H9 (cell line): ENCODE measurements at regions not wholly inside any gene's neighbourhood (a gene's known extent, or its start where the extent isn't known, plus 50 kb on each side); places are given as distances from the start of the nearest gene placed in this dataset.

ENCODE experiments used
- DNase-seq: peaks from one replicate; pipeline ENCODE4 v3.0.0-alpha.2; 2017
- H2AFZ ChIP-seq: one replicate; pipeline ENCODE4 v1.6.1; 2013; ENCODE audit warnings: mild to moderate bottlenecking, low read length, control low read depth, moderate library complexity
- H2AK5ac ChIP-seq: 2 replicates; pipeline ENCODE4 v1.6.1; 2013; ENCODE audit warnings: low read length, control low read depth, mixed read lengths; ENCODE audit not compliant: insufficient read length
- H2BK120ac ChIP-seq: one replicate; pipeline ENCODE4 v1.6.1; 2013; ENCODE audit warnings: low read depth, mild to moderate bottlenecking, low read length, control low read depth, inconsistent platforms; ENCODE audit not compliant: poor library complexity, severe bottlenecking
- H2BK12ac ChIP-seq: 2 replicates; pipeline ENCODE4 v1.6.1; 2013; ENCODE audit warnings: low read length, control low read depth, mixed read lengths, low read depth; ENCODE audit not compliant: insufficient read length
- H2BK15ac ChIP-seq: 2 replicates; pipeline ENCODE4 v1.6.1; 2013; ENCODE audit warnings: low read depth, low read length, control low read depth
- H2BK20ac ChIP-seq: one replicate; pipeline ENCODE4 v1.6.1; 2013; ENCODE audit warnings: low read depth, mild to moderate bottlenecking, low read length, control low read depth, inconsistent platforms; ENCODE audit not compliant: poor library complexity, severe bottlenecking
- H2BK5ac ChIP-seq: 2 replicates; pipeline ENCODE4 v1.6.1; 2013; ENCODE audit warnings: low read length, control low read depth, mixed read lengths; ENCODE audit not compliant: insufficient read length
- H3K14ac ChIP-seq: 2 replicates; pipeline ENCODE4 v1.6.1; 2013; ENCODE audit warnings: low read length, control low read depth; ENCODE audit not compliant: insufficient read depth
- H3K18ac ChIP-seq: 2 replicates; pipeline ENCODE4 v1.6.1; 2013; ENCODE audit warnings: low read depth, mild to moderate bottlenecking, mixed read lengths, low read length, control low read depth; ENCODE audit not compliant: insufficient read length
- H3K23ac ChIP-seq: 2 replicates; pipeline ENCODE4 v1.6.1; 2013; ENCODE audit warnings: low read length, control low read depth, mixed read lengths, low read depth; ENCODE audit not compliant: insufficient read length
- H3K23me2 ChIP-seq: 2 replicates; pipeline ENCODE4 v1.6.1; 2013; ENCODE audit warnings: low read depth, mild to moderate bottlenecking, mixed read lengths, low read length, control low read depth; ENCODE audit not compliant: insufficient read length, poor library complexity, severe bottlenecking
- H3K27ac ChIP-seq: 2 replicates; pipeline ENCODE4 v1.5.1; 2013; ENCODE audit warnings: low read length, control low read depth, mixed read lengths, low read depth; ENCODE audit not compliant: insufficient read length
- H3K27me3 ChIP-seq: 2 replicates; pipeline ENCODE4 v1.6.1; 2013; ENCODE audit warnings: low read length, control low read depth, inconsistent platforms; ENCODE audit not compliant: insufficient read depth
- H3K4ac ChIP-seq: 2 replicates; pipeline ENCODE4 v1.6.1; 2013; ENCODE audit warnings: low read depth, mild to moderate bottlenecking, control low read depth, inconsistent platforms, low read length, moderate library complexity
- H3K4me1 ChIP-seq: 2 replicates; pipeline ENCODE4 v1.6.1; 2013; ENCODE audit warnings: low read length, control low read depth, inconsistent platforms; ENCODE audit not compliant: insufficient read depth
- H3K4me2 ChIP-seq: 2 replicates; pipeline ENCODE4 v1.6.1; 2013; ENCODE audit warnings: low read length, control low read depth, mixed read lengths; ENCODE audit not compliant: insufficient read length, insufficient read depth
- H3K56ac ChIP-seq: 2 replicates; pipeline ENCODE4 v1.6.1; 2013; ENCODE audit warnings: low read depth, mild to moderate bottlenecking, mixed read lengths, low read length, control low read depth; ENCODE audit not compliant: insufficient read length
- H3K79me1 ChIP-seq: 2 replicates; pipeline ENCODE4 v1.6.1; 2013; ENCODE audit warnings: low read depth, mild to moderate bottlenecking, moderate library complexity, low read length, control low read depth, inconsistent platforms; ENCODE audit not compliant: insufficient read depth, poor library complexity, severe bottlenecking
- H3K79me2 ChIP-seq: 2 replicates; pipeline ENCODE4 v1.6.1; 2013; ENCODE audit warnings: low read length, control low read depth, inconsistent platforms; ENCODE audit not compliant: insufficient read depth
- H3K9ac ChIP-seq: 2 replicates; pipeline ENCODE4 v1.6.1; 2013; ENCODE audit warnings: low read length, control low read depth, mixed read lengths; ENCODE audit not compliant: insufficient read length; ENCODE audit errors: extremely low read depth
- H3K9me3 ChIP-seq: one replicate; pipeline ENCODE4 v1.6.1; 2013; ENCODE audit warnings: low read depth, low read length, inconsistent platforms; ENCODE audit not compliant: control insufficient read depth
- H3T11ph ChIP-seq: one replicate; pipeline ENCODE4 v1.6.1; 2013; ENCODE audit warnings: mild to moderate bottlenecking, low read length, control low read depth, inconsistent platforms
- H4K20me1 ChIP-seq: one replicate; pipeline ENCODE4 v1.6.1; 2013; ENCODE audit not compliant: control insufficient read depth, insufficient read length, insufficient read depth
- H4K5ac ChIP-seq: 2 replicates; pipeline ENCODE4 v1.6.1; 2013; ENCODE audit warnings: low read depth, mild to moderate bottlenecking, mixed read lengths, low read length, control low read depth; ENCODE audit not compliant: insufficient read length
- H4K8ac ChIP-seq: replicated peaks from 2 replicates; pipeline ENCODE4 v1.6.1; 2013; ENCODE audit warnings: low read length, control low read depth, mixed read lengths, low read depth; ENCODE audit not compliant: insufficient read length
- H4K91ac ChIP-seq: 2 replicates; pipeline ENCODE4 v1.6.1; 2013; ENCODE audit warnings: low read depth, mild to moderate bottlenecking, moderate library complexity, mixed read lengths, low read length, control low read depth; ENCODE audit not compliant: insufficient read length
- H3K27ac Mint-ChIP-seq, 3 experiments: 2 replicates in 2 of 3; 3 replicates in 1 of 3; pipeline ENCODE4 v1.8.0; 2020 to 2021; ENCODE audit warnings: mixed read lengths in 3 of 3, mild to moderate bottlenecking in 1 of 3, moderate library complexity in 1 of 3
- H3K27me3 Mint-ChIP-seq: 2 replicates; pipeline ENCODE4 v1.8.0; 2021; ENCODE audit warnings: low read depth, mild to moderate bottlenecking, moderate library complexity, mixed read lengths
- H3K36me3 Mint-ChIP-seq, 3 experiments: 2 replicates in 2 of 3; 3 replicates in 1 of 3; pipeline ENCODE4 v1.8.0; 2020 to 2021; ENCODE audit warnings: low read depth in 3 of 3, mixed read lengths in 3 of 3; ENCODE audit not compliant: insufficient read depth in 1 of 3
- H3K4me1 Mint-ChIP-seq, 2 experiments: 2 replicates each; pipeline ENCODE4 v1.8.0; 2020; ENCODE audit warnings: mixed read lengths in 2 of 2
- H3K4me3 Mint-ChIP-seq, 2 experiments: 2 replicates in 1 of 2; 3 replicates in 1 of 2; pipeline ENCODE4 v1.8.0; 2020 to 2021; ENCODE audit warnings: mild to moderate bottlenecking in 2 of 2, mixed read lengths in 2 of 2, moderate library complexity in 1 of 2
- H3K9me3 Mint-ChIP-seq, 2 experiments: 2 replicates in 1 of 2; 3 replicates in 1 of 2; pipeline ENCODE4 v1.8.0; 2020; ENCODE audit warnings: mild to moderate bottlenecking in 2 of 2, mixed read lengths in 2 of 2, moderate library complexity in 1 of 2
- WGBS: extraction: QIAGEN DNeasy Blood & Tissue Kit; methylation state at CpG from one replicate; pipeline ENCODE4 v1.1.7; 2013; ENCODE audit warnings: missing lambda C conversion rate, low lambda C conversion rate, mixed read lengths; ENCODE audit not compliant: insufficient read length; ENCODE audit errors: extremely low coverage; 5-methylcytosine and 5-hydroxymethylcytosine counted together
- TF ChIP-seq, protein P1 (sequence below): fragments of 200-600 bp; sonication (generic); conservative IDR thresholded peaks from 3 replicates; pipeline ENCODE4 v1.8.0; 2021; ENCODE audit warnings: antibody characterized with exemption, mild to moderate bottlenecking

DNA sequence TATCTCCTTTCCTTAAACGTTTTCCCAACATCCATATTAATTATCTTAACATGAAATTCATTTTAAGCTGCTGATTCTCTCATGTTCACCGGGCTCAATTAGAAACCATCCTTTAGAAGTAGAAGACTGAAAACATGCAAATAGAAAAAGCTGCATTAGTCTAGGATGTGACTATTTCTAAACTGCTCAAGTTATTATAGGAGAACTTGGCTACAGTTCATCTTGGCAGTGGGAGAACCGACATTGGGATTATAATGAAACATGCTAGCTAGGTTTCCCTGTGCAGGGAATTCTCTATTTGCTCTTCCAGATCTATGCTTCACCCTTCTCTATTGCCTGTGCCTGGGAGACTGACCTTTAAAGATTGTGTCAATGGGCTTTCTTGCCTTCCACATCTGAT, 151.0 kb upstream of the PPARGC1A start:
- H3K56ac ChIP-seq, result no peak overlapping the region
- no peak overlapping the region for H3K18ac ChIP-seq
- no peak overlapping the region for H4K8ac ChIP-seq
- no peaks in the 10 kb centered on the region for H3K4me1 ChIP-seq
- no peak overlapping the region for H3T11ph ChIP-seq
- H2AFZ ChIP-seq, result no peak overlapping the region
- no peak overlapping the region for H3K14ac ChIP-seq
- H3K23me2 ChIP-seq, result no peaks in the 10 kb centered on the region
- DNase-seq, result no peak
- TF ChIP-seq, protein P1, sequence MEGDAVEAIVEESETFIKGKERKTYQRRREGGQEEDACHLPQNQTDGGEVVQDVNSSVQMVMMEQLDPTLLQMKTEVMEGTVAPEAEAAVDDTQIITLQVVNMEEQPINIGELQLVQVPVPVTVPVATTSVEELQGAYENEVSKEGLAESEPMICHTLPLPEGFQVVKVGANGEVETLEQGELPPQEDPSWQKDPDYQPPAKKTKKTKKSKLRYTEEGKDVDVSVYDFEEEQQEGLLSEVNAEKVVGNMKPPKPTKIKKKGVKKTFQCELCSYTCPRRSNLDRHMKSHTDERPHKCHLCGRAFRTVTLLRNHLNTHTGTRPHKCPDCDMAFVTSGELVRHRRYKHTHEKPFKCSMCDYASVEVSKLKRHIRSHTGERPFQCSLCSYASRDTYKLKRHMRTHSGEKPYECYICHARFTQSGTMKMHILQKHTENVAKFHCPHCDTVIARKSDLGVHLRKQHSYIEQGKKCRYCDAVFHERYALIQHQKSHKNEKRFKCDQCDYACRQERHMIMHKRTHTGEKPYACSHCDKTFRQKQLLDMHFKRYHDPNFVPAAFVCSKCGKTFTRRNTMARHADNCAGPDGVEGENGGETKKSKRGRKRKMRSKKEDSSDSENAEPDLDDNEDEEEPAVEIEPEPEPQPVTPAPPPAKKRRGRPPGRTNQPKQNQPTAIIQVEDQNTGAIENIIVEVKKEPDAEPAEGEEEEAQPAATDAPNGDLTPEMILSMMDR, result no peak
- WGBS, result 100% methylated on average over 1 of the region's 3 CpGs
- no peak overlapping the region for H2BK120ac ChIP-seq
- no peaks in the 10 kb centered on the region for H3K79me1 ChIP-seq
- no peaks in the 10 kb centered on the region for H3K27me3 ChIP-seq
- H3K4ac ChIP-seq, result no peak overlapping the region
- Mint-ChIP-seq H3K4me3 (no peak overlapping the region), H3K27me3 (no peaks in the 10 kb centered on the region), H3K36me3 (no peaks in the 10 kb centered on the region), H3K4me1 (0 out of 4 replicates have a peak, but pooled peaks cover 0 to 2% of the 10 kb centered on the region in 2 experiments), H3K27ac (no peak overlapping the region), H3K9me3 (no peaks in the 10 kb centered on the region)
- H2AK5ac ChIP-seq, result no peak overlapping the region
- no peak overlapping the region for H3K27ac ChIP-seq
- no peak overlapping the region for H3K9ac ChIP-seq
- H2BK12ac ChIP-seq, result no peak overlapping the region
- H2BK5ac ChIP-seq, result no peak overlapping the region
- H2BK20ac ChIP-seq, result no peak overlapping the region
- H3K79me2 ChIP-seq, result no peaks in the 10 kb centered on the region
- H4K5ac ChIP-seq, result no peak overlapping the region
- H3K9me3 ChIP-seq, result no peaks in the 10 kb centered on the region
- no peak overlapping the region for H3K4me2 ChIP-seq
- H4K91ac ChIP-seq, result no peak overlapping the region
- H4K20me1 ChIP-seq, result no peaks in the 10 kb centered on the region
- no peak overlapping the region for H2BK15ac ChIP-seq
- no peak overlapping the region for H3K23ac ChIP-seq
